GM19455 (cell line): ENCODE measurements at regions not wholly inside any gene's neighbourhood (a gene's known extent, or its start where the extent isn't known, plus 50 kb on each side); places are given as distances from the start of the nearest gene placed in this dataset.
"Not testable (repeated sequence)": the region's sequence is repeated elsewhere in the genome, so short reads cannot be mapped to it uniquely, and the experiment has no call there.

Experiments
- ATAC-seq: cut with Tn5 transposase; IDR thresholded peaks from one replicate; pipeline ENCODE4 v1.9.1; 2021; ENCODE audit not compliant: unreplicated experiment

DNA sequence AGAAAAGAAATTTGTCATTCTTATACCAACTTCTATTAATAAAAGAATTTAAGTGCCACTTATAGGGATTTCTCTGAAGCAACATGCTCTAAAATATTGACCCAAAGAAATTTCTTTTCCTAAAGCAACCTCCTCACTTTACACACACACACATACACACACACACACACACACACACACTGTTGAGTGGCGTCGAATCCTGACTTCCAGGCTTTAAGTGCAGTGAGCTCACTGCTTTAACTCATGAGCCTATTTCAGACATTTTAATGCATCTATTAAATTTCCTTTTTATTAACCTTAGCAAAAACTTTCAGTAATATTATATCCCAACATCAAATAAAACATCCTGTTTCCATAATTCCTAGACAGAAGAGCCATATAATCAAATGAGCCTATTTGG is 229.1 kb upstream of the ACVR2A start:
- no peak for ATAC-seq

DNA sequence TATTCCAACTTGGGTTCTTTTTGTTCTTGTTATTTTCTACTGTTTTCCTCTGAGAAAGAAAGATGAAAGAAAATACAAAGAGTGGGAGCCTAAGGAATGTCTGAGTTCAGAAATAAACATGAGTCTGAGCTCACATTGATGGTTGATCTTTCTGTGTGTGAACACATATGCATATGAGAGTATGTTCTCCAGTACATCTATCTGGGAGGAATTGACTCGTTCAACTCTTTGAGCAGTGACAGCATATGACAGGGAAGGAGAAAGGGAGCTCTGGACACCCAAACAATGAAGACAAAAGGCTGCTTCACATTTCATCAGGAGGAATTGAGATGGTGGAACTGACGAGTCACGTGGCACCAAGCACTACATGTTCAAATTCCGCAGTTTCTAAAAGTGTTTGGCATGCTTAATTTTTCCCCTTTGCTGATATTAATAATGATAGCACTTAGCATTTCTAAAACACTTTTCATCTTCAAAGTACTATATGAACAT is 229.8 kb upstream of the ACVR2A start:
- ATAC-seq = no peak

DNA sequence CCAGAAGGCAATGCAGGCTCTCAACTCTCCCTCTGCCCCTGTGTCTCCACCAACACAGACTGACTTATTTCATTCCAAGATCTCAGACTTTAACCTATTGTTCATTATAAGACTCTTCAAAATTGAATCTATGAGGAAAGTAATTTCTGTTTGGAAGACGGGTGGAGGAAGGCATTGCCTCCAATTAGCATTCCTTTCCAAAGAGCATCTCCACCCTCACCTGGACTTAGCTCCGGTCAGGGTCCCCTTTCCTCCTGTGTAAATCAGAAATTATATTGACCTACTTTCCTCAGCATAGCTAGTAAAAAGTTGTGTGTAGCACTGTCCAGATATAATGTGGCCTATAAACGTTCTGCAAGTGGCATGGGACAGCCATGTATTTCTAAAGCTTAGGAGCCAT is 230.4 kb upstream of the ACVR2A start:
- ATAC-seq = no peak

DNA sequence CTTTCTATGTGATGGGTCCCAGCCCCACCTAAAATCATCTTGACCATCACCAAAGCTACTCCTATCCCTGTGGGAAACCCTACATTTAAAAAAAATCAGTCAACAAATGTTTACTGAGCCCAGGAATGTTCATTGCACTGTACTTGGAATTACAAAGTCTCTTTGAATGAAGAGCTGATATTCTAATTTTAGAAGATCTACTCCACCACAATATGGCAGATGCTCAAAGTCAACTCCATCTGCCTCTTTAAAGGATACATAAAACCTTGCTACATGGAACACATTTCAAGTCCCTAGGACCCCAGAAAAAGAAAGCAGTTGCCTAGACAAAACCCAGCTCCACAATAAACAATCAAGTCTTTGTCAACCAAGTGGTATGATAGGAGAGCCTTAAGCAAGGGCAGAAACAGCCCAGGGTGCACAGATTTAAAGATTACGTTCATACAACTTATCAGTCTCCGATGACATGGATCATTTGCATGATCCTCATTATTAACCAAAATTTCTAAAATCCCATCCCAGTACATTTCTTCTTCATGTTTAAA is 234.3 kb upstream of the ACVR2A start:
- no peak for ATAC-seq

DNA sequence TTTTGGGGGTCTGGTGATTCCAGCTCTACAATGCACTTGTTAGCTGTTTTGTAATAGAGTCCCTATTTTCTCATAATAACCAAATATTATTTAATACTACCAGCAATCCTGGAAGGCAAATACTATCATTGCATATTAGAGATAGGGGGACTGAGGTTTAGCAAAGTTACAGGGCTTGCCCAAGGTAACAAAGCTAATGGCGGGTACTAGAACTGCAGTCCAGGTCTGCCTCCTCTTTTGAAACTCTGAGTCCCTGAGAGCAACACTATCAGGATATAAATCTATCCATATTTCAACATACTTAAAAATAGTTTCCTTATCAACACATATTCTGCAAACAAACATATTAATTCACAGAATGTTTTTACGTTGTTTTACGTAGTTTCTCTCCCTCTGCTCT is 235.5 kb upstream of the ACVR2A start:
- no peak for ATAC-seq

DNA sequence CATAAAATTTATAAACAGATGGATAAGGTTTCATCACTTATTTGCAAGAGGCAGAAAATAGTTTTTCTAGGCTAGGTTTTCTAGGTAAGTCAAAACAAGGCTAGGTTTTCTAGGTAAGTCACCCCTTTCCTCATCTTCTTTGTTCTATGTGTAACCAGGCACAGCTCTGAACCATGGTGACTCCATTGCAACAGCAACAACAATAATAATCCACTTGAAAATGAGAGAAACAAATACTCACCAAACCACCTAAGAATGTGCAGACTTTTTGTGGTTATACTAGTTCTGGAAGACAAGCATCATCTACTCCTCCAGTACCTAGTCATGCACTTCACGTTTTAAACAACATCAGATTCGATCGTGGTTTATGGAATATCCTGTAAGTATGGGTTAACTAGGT is 237.4 kb upstream of the ACVR2A start:
- ATAC-seq = no peak

DNA sequence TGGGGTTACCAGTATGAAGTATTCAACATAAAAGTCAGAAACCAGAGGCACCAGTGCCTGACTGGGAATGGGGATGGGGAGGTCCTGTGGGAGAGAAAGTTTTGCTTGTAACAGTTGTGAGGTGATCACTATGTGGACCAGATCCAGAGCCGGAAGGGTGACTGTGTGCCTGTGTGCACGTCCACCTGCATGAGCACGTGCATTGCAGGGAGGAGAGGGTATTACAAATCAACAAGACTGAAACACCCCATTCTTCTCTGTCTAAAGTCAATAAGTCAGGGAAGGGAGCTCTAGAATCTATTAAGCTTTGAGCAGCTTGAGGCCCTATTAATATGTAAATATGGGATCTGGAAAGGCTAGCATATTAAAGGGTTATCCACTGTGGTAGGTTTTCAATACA is 241.0 kb upstream of the ACVR2A start:
- no peak for ATAC-seq

DNA sequence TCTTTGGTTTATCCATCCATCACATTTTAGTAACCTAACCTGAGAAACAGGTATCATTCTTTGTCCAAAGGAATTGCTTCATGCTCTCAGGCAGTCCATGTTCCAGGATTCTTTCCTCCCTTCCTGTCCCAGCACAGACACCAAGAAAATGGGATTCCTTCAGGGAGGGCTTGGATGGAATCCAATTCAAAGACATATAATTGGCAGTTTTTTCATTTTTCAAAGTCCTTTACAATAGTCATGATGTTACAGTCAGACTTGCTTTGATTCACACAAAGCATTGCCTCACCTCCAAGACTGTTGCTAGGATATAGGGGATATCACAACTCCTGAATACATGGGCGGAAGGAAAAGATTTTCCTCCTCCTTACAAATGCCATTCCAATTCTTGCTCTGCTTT is 241.4 kb upstream of the ACVR2A start:
- no peak for ATAC-seq

DNA sequence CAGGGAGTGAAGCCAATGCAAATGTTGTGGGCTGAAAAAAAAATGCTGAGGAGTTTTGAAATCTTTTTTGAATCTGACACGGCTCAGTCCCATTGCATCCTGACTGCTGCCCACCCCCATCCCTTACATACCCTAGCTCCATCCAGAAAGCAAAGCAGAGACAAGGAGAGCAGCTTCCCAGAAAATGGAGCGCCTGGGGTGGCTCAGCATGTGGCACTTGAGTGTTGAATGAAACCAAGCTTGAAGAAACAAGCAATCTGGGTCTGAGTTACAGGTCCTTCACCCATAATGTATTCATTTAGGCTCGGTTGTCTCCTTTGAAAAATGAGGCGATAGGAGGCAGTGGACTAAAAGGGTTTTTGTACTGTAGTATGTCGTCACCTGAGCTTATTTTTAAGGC is 244.2 kb upstream of the ACVR2A start:
- no peak for ATAC-seq

DNA sequence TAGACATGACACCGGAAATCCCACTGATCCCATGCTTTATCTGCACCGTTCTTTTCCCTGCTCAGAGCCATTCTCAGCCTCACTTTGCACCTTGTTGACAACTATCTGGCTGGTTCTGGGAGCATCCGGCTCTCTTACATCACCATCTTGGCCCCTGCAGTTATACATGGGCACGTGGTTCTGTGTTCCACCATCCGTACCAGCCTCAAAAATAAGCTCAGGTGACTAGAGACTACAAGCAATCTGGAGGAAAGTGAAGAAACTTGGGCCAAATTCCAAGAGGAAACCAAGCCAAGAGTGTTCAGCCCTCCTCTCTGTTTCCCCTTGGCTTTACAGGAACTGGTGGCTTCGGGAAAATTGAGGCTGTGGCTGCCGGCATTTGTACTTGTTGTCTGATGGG is 244.6 kb upstream of the ACVR2A start:
- ATAC-seq = no peak

DNA sequence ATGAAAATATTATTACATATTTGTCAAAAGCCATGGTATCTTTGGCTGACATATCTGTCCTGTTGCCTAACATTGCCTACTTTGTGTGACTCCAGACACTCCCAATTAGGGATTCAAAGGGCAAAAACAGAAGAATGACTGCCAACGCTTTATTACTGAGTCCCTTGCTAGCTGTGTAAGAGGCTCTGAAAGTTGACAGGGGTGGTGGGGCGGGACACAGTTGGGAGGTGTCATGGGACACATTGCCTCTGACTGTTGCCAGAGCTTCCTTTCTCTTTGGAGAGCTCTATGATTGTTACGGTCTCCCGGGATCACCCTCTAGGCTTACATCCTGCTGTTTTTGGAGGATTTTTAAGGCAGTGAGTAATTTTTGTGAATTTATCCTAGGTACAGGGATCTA is 249.6 kb upstream of the ACVR2A start:
- no peak for ATAC-seq

DNA sequence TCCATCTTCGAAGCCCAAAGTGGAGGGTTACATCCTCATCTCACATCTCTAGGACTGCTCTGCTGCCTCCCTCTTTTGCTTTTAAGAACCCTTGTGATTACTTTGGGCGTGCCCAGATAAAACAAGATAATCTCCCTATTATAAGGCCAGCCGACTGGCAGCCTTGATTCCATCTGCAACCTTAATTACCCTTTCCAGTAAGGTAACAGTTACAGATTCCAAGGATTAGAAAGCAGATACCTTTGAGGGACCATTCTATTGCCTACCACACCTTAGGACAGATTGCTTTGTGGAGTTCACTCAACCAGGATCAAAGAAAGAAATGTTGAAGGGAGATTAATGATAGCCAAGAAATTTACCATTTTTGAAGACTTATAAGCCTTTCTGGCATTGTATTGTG is 250.8 kb upstream of the ACVR2A start:
- ATAC-seq = no peak

DNA sequence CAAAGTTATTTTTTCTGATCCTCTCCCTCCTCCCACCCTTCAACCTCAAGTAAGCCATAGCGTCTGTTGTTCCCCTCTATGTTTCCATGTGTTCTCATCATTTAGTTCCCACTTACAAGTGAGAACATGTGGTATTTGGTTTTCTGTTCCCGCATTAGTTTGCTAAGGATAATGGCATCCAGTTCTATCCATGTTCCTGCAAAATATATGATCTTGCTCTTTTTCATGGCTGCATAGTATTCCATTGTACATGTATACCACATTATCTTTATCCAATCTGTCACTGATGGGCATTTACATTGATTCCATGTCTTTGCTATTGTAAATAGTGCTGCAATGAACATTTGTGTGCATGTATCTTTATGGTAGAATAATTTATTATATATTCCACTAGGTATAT is 252.0 kb upstream of the ACVR2A start:
- not testable (repeated sequence) for ATAC-seq

DNA sequence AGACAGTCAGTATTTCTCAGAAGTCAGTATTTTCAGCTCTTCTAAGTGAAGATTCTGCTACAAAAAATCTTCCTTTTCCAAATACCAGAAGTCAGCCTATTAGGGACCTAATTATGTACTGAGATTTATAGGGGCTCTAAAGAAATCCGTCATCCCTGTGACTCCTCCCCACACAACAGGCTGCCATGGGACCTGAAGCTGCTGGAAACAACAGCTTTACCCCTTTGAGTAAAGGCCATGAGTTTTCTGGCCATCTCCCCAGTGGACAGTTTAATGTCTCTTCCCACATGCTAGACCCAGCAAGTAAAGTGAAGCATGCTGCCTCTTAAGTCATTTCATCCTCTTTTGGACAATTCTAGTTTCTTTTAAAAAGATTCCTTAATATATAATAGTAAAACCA is 255.7 kb upstream of the ACVR2A start:
- no peak for ATAC-seq

DNA sequence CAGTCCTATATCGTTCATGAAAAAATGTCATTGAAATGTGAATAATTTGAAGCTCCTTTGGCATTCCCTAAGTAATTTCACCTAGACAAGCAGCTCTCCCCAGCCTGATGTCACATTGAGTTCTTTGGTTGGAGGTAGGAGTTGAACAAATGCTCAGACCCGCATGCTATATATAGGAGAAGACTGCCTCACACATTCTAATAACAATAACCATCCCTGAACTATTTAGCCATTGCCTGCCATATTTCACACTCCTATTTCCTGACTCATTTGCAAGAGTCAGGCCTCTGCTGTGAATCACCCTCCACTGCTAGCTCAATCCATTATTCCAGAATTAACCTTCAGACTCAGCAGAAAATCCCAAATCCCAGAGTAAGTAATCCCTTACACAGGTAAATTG is 256.6 kb upstream of the ACVR2A start:
- ATAC-seq = no peak

DNA sequence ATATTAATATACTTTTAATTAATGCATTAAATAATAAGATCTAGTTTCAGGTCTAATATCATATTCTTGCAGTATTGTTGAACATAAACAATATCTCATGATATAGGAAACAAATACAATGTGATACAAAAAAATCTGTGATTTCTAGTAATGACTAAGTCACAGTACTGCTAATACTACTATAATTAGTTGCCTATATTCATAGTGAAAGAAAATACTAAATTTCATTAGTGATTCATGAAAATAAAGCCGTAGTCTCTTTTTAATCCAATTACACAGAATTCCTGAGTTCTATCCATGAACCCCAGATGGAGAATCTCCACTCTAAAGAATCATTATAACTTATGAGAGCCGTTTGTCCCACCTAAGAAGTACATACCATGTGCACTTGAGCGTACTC is 266.3 kb upstream of the ACVR2A start:
- no peak for ATAC-seq

DNA sequence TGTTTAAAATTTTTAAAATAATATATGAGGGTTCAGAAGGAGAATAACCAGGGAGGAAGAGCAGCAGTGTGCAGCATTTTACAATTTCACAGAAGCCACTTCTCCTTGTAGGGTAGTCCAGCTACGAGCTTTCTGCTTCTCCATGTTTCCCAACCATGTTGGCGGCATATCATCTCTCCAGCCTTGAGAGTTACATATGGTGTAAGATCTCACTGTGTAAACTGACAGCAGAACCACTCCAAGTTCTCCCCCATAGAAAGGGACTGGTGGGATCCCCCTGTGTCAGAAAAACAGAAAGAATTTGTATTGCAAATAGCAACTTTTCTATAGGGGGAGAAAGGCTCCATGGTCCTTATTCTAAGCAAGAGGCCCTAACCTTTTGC is 266.8 kb upstream of the ACVR2A start:
- no peak for ATAC-seq

DNA sequence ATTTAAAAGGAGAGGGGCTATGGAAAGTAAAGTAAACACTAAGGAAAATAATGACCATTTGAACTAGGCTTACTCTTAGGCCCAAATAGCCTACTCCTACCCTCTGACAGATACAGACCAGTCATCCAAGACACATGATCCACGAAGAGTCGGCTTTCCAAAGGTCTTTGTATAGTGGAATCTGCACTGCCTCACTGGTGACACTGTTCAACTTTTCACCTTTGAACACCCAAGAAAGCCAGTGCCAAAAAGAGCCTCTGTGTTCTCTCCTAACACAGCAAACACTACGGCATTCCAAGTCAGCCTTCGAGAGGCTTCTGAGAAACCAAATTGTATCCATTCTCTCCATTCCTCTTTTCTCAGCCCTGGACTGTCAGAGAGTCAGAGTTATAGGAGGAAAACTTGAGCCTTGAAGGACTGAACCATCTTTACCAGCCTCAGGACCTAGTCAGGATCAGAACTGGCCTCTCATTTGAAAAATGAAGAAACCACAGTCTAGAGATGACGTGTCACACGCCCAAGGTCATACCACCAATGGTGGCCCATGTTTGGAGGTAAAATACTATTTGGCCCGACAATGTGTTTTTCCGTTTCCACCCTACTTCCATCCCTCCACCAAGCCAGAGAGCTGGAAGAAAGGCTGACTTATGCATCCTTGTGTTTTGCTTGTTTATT is 267.4 kb upstream of the ACVR2A start:
- ATAC-seq = no peak

DNA sequence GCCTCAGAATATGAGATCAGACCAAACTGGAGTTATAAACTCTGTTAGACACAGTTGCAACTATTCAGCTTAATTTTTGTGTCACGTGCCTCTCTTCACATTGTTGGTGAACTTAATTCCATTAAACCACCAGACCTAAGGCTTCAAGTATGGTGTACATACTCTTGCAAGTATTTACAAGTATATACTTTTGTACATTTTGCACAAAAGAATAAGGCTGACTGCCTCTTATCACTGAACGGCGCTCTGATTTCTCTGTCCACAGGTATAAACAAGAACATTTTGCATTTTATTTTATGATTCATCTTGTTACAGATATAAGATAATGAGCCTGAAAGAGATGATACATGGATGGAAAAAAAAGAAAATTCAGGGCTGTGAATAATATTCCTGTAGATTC is 269.7 kb upstream of the ACVR2A start:
- ATAC-seq = no peak

DNA sequence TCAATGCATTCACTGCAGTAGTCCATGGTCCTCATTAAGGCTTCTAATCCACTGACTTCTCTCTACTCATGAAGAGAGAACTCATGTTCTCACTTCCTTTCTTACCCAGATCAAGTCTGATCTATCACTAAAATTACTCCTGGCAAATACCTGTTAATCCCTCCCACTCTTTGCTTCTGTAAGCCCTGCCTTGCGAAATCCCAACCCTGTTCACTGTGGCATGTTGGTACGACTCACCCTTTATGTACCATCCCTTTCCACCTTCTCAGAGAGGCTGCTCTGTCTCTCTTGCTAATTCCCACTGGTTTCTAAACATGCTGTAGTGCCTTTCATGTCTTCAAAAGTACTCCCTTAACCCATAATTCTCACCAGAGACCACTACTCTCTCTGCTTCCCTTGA is 272.2 kb upstream of the ACVR2A start:
- no peak for ATAC-seq

DNA sequence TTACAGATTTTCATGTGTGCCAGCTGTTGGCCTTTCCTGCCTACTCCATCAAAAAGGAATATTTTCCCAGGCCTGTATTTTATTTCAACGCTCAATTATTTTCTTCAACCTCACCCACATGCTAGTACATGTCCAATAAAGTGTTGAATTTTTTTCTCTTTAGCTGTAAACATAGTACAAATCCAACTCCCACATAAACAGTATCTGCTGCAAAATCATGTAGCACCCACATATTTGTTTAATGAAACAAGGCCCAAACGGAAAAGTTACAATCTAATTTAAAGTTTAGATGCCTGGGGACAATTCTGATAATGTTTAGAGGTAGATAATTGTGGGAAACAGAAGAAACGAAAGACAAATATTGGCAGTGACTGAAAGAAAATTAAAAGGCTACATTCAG is 275.4 kb upstream of the ACVR2A start:
- ATAC-seq = no peak

DNA sequence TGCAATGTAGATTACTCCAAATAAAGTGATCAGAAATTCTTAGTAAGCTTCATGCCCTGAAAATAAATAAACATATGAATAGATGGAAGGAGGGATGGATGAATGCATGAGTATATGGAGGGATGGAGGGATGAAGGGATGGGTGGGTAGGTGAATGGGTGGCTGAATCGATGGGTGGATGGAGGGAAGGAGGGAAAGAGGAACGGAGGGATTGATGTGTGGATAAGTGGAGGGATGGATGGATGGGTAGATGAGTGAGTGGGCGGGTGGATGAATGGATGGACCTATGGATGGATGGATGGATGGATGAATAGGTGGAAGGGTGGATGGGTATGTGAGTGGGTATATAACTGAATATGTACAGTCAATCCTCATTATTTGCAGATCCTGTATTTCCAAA is 276.7 kb upstream of the ACVR2A start:
- ATAC-seq = no peak

DNA sequence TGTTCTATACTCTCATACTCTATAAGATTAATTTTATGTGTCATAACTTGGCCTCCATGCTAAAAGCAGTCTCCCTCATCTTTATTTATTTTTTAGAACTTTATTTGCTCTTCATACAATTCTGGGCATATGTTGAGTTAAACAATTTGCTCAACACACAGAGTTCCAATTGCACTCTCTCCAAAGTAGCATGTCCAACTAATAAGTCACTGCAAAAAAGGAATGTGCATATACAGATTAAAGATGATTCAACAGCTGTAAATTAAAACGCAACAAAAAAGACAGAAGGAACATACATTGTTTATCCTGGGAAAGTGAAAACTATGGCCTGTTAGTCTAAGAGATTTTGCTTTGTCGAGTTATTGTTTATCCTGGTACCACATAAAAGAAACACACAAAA is 277.7 kb upstream of the ACVR2A start:
- no peak for ATAC-seq
